AG04450 (cell line): ENCODE measurements at regions not wholly inside any gene's neighbourhood (a gene's known extent, or its start where the extent isn't known, plus 50 kb on each side); places are given as distances from the start of the nearest gene placed in this dataset.

Experiments
- CTCF ChIA-PET: fragments of 300-600, 350-600 bp; formaldehyde crosslinking; extraction: SDS; loops from one replicate; lab custom pipeline; 2022; ENCODE audit warnings: antibody characterized with exemption, inconsistent platforms; lab: Charles Lee
- POLR2A ChIA-PET: fragments of 350-600 bp; formaldehyde crosslinking; extraction: SDS; loops from one replicate; lab custom pipeline; 2021; ENCODE audit warnings: antibody characterized with exemption, inconsistent platforms; lab: Yijun Ruan, JAX
- DNase-seq: peaks from one replicate; pipeline ENCODE4 v3.0.0-alpha.2; 2011; ENCODE audit warnings: low read depth, low spot score
- H3K27ac ChIP-seq: one replicate; pipeline ENCODE4 v1.5.1; 2012; ENCODE audit warnings: low read depth, low read length, control low read depth
- H3K27me3 ChIP-seq: one replicate; pipeline ENCODE4 v1.6.0; 2012; ENCODE audit warnings: low read length; ENCODE audit not compliant: control insufficient read depth, insufficient read depth
- H3K4me3 ChIP-seq: 2 replicates; pipeline ENCODE4 v1.5.1; 2011; ENCODE audit warnings: mild to moderate bottlenecking, low read depth, low read length, control low read depth
- H3K9me3 ChIP-seq: 2 replicates; pipeline ENCODE4 v1.5.1; 2012; ENCODE audit warnings: low read length; ENCODE audit not compliant: control insufficient read depth, insufficient read depth
- TF ChIP-seq, protein P1 (sequence below): IDR thresholded peaks from 2 replicates; pipeline ENCODE4 v1.5.1; 2011; ENCODE audit warnings: low read depth, low read length, control low read depth, inconsistent platforms

DNA sequence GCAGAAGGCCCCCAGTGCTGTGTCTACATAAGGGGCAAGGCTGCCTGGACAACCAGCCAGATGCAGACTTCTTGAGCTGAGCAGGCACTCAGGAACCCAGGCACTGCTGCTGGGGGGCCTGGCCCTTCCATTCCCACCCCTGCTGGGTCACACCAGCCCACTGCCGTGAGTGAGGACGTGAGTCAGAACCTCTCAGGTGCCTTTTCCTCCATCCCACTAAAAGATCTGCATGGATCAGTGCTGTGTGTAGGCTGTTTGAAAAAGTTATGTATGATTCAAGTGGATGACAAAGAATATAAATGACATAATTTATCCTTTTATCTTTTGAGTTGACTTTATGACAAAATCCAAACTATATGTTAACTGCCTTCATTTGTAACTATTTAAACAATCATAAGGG is 499.3 kb downstream of the INHBA start:
- POLR2A ChIA-PET, result no interaction called here
- no peak for DNase-seq
- Histone ChIP-seq H3K4me3 (no peak overlapping the region), H3K27me3 (no peaks in the 10 kb centered on the region), H3K27ac (no peak overlapping the region), H3K9me3 (peaks cover 7% of the 10 kb centered on the region)
- TF ChIP-seq, protein P1, sequence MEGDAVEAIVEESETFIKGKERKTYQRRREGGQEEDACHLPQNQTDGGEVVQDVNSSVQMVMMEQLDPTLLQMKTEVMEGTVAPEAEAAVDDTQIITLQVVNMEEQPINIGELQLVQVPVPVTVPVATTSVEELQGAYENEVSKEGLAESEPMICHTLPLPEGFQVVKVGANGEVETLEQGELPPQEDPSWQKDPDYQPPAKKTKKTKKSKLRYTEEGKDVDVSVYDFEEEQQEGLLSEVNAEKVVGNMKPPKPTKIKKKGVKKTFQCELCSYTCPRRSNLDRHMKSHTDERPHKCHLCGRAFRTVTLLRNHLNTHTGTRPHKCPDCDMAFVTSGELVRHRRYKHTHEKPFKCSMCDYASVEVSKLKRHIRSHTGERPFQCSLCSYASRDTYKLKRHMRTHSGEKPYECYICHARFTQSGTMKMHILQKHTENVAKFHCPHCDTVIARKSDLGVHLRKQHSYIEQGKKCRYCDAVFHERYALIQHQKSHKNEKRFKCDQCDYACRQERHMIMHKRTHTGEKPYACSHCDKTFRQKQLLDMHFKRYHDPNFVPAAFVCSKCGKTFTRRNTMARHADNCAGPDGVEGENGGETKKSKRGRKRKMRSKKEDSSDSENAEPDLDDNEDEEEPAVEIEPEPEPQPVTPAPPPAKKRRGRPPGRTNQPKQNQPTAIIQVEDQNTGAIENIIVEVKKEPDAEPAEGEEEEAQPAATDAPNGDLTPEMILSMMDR, result no peak
- CTCF ChIA-PET, result no interaction called here

DNA sequence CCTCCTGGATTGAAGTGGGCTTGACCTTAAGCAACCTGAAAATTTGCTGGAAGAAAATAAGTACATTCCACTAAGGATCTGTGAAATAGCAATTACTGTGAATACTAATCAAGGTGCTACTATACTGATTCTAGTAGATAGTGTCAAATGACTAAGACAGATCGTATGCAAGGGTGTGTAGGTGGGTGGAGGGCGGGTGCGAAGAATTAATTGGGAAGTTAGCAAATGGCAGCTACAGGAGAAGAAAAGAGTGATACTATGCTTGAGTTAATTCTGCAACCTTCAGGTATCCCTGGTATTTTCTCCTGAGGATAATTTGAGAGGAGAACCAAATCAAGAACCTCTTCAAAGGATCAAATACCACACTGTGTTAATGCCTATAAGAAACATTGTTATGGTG is 501.9 kb downstream of the INHBA start:
- H3K4me3 ChIP-seq, result no peak overlapping the region
- H3K27ac ChIP-seq, result no peak overlapping the region
- ChIA-PET POLR2A (no interaction called here), CTCF (no interaction called here)
- no peaks in the 10 kb centered on the region for H3K27me3 ChIP-seq
- H3K9me3 ChIP-seq, result peaks cover 3% of the 10 kb centered on the region; the same call in 1 of the 2 replicates
- no peak for DNase-seq
- TF ChIP-seq, protein P1, result no peak

GRCh38 chr7:41199136-41199535 is 503.8 kb downstream of the INHBA start:
- ChIA-PET POLR2A (no interaction called here), CTCF (no interaction called here)
- Histone ChIP-seq H3K27ac (no peak overlapping the region), H3K9me3 (peaks cover 3% of the 10 kb centered on the region; the same call in 1 of the 2 replicates), H3K27me3 (no peaks in the 10 kb centered on the region), H3K4me3 (no peak overlapping the region)
- no peak for DNase-seq
- TF ChIP-seq, protein P1, result no peak

DNA sequence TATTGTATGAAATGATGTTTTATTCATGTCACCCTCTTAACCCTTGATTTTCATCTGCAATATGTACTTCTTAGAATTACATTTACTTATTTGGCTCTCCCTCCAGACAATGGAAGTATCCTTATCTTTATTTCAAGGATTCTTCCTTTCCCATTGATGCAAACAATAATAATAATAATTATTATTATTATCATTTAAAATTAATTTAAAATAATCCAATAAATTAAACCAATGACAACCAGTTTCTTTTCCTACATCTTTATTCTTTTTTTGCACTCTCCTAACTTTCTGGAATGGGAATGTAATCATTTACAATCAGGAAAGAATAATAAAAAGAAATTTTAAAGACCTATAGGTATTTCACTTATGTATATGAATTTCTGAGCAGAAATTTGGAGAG is 504.4 kb downstream of the INHBA start:
- DNase-seq, result no peak
- ChIA-PET CTCF (interaction anchor here (1.0 kb wide), 1 partner anchor 16 kb away, joined by 3 read pairs; no protein-coding TSS in a partner anchor), POLR2A (no interaction called here)
- Histone ChIP-seq H3K4me3 (no peak overlapping the region), H3K27ac (no peak overlapping the region), H3K27me3 (no peaks in the 10 kb centered on the region), H3K9me3 (peaks cover 2% of the 10 kb centered on the region; the same call in 1 of the 2 replicates)
- TF ChIP-seq, protein P1, result no peak

- Histone ChIP-seq H3K27ac (no peak overlapping the region), H3K27me3 (no peaks in the 10 kb centered on the region), H3K4me3 (no peak overlapping the region), H3K9me3 (no peaks in the 10 kb centered on the region)
- ChIA-PET POLR2A (no interaction called here), CTCF (interaction anchor here (1.0 kb wide), 1 partner anchor 16 kb away, joined by 3 read pairs; no protein-coding TSS in a partner anchor)
- TF ChIP-seq, protein P1, result no peak
- no peak for DNase-seq
Observed at GRCh38 chr7:41197769-41198168, 505.1 kb downstream of the INHBA start.
